Prostate gland (tissue), 2 donors: ENCODE measurements at regions not wholly inside any gene's neighbourhood (a gene's known extent, or its start where the extent isn't known, plus 50 kb on each side); places are given as distances from the start of the nearest gene placed in this dataset.

ENCODE experiments used
- DNase-seq: peaks from one replicate; pipeline ENCODE4 v3.0.0-alpha.2; 2019; ENCODE audit warnings: low spot score
- H3K27ac ChIP-seq, 2 donors: fragments of 200-600 bp; sonication (generic); 2 replicates each; pipeline ENCODE4 v1.5.1; 2017 to 2019
- H3K27me3 ChIP-seq: fragments of 200-600 bp; sonication (generic); replicated peaks from 2 replicates; pipeline ENCODE4 v1.5.1; 2019; ENCODE audit not compliant: insufficient read depth
- H3K36me3 ChIP-seq, 2 donors: fragments of 200-600 bp; sonication (generic); 1 replicate in 1 of 2; 2 replicates in 1 of 2; pipeline versions ENCODE4 v1.5.1 to v1.8.1; 2017 to 2019
- H3K4me1 ChIP-seq: fragments of 200-600 bp; sonication (generic); replicated peaks from 2 replicates; pipeline ENCODE4 v1.5.1; 2019
- H3K4me3 ChIP-seq, 2 donors: fragments of 200-600 bp; sonication (generic); 2 replicates each; pipeline ENCODE4 v1.5.1; 2017 to 2019
- H3K9me3 ChIP-seq: fragments of 200-600 bp; sonication (generic); 2 replicates; pipeline ENCODE4 v1.5.1; 2017
- POLR2A ChIP-seq: fragments of 450-650 bp; IDR thresholded peaks from one replicate; pipeline ENCODE4 v1.6.1; 2016; ENCODE audit warnings: antibody characterized with exemption, mild to moderate bottlenecking
- POLR2AphosphoS5 ChIP-seq: sonication (generic); formaldehyde crosslinking; IDR thresholded peaks from one replicate; pipeline ENCODE4 v1.6.1; 2017; ENCODE audit warnings: antibody characterized with exemption
- WGBS: methylation state at CpG from one replicate; pipeline ENCODE4 v1.1.5; 2018; 5-methylcytosine and 5-hydroxymethylcytosine counted together
- intact Hi-C: fragments of 100-400 bp; cut with DNase I; formaldehyde crosslinking; loops from one replicate; pipeline ENCODE4 v1.14.2; 2022
- TF ChIP-seq, protein P1 (sequence below), 4 experiments: fragments of 200-600 bp in 2 of 4; fragments of 450-650 bp in 2 of 4; sonication (generic) in 2 of 4; IDR thresholded peaks; 1 replicate in 3 of 4; 2 replicates in 1 of 4; pipeline ENCODE4 v1.5.1; 2016 to 2019; ENCODE audit warnings: antibody characterized with exemption in 4 of 4, mild to moderate bottlenecking in 2 of 4, moderate library complexity in 2 of 4

DNA sequence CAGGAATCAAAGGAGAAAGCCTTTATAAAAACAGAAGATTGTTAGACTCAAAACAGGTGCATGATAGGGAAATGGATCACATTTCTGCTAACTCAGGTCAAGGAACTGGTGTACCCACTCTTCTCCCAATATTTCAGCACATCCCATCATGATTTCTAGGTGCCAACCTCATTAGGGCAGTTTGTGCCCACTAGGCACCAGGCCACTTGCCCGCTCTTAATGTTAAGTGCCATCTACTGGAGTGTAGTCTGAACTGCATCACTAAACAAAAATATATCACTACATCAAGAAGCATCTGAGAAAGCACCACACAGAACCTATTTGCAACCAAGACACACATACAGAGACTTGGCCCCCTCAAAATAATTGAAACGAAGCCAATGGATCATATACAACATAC lies 140.4 kb upstream of the GRID2 start:
- TF ChIP-seq POLR2AphosphoS5 (no peak), POLR2A (no peak)
- TF ChIP-seq, protein P1, sequence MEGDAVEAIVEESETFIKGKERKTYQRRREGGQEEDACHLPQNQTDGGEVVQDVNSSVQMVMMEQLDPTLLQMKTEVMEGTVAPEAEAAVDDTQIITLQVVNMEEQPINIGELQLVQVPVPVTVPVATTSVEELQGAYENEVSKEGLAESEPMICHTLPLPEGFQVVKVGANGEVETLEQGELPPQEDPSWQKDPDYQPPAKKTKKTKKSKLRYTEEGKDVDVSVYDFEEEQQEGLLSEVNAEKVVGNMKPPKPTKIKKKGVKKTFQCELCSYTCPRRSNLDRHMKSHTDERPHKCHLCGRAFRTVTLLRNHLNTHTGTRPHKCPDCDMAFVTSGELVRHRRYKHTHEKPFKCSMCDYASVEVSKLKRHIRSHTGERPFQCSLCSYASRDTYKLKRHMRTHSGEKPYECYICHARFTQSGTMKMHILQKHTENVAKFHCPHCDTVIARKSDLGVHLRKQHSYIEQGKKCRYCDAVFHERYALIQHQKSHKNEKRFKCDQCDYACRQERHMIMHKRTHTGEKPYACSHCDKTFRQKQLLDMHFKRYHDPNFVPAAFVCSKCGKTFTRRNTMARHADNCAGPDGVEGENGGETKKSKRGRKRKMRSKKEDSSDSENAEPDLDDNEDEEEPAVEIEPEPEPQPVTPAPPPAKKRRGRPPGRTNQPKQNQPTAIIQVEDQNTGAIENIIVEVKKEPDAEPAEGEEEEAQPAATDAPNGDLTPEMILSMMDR (IDR thresholded peaks at IDR 0.05), result no peak
- 81% methylated on average over 2 of the region's 2 CpGs for WGBS
- H3K4me1 ChIP-seq, result no peaks in the 10 kb centered on the region
- intact Hi-C loops, result no loop called here
- no peak overlapping the region for H3K27ac ChIP-seq
- H3K36me3 ChIP-seq, result no peaks in the 10 kb centered on the region
- H3K9me3 ChIP-seq, result no peaks in the 10 kb centered on the region
- no peaks in the 10 kb centered on the region for H3K27me3 ChIP-seq
- DNase-seq, result no peak
- H3K4me3 ChIP-seq, result no peak overlapping the region

DNA sequence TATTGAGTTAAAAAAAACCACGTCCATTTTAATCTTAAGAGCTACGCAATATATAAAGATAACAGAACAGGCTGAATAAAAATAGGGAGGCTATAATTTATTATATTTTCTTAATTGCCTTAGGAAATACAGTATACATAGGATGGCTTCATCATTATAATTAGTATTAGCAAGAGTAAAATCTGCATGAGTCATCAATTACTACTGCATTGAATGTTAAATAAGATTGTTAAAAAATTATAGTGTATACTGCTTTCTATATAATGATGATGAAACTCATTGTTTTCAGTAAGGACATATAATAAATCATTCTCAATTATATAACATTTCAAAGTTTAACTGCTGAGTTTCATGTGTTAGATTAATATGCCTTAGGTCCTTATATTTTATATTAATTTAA lies 133.4 kb upstream of the GRID2 start:
- Histone ChIP-seq H3K9me3 (no peaks in the 10 kb centered on the region), H3K4me3 (no peak overlapping the region), H3K27ac (no peak overlapping the region), H3K36me3 (no peaks in the 10 kb centered on the region), H3K27me3 (no peaks in the 10 kb centered on the region), H3K4me1 (no peaks in the 10 kb centered on the region)
- DNase-seq, result no peak
- WGBS, result 94% methylated on average over 2 of the region's 2 CpGs
- no peak for TF ChIP-seq POLR2AphosphoS5
- TF ChIP-seq, protein P1 (IDR thresholded peaks at IDR 0.05), result no peak
- no peak for TF ChIP-seq POLR2A
- intact Hi-C loops, result no loop called here

DNA sequence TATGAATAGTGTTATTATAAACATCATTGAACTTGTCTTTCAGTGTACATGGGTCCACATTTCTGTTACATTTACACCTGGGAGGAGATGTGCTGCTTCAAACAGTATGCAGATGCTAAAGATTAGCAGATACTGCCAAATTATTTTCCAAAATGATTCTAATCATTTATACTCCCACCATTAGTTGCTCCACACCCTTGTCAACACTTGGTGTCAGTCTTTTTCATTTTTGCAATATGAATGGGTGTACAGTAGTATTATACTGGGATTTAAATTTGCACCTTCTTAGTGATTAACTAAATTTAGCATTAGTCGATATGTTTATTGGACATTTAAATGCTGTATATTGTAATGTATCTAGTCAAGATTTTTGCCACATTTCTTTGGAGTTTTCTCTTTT lies 131.6 kb upstream of the GRID2 start:
- Histone ChIP-seq H3K36me3 (no peaks in the 10 kb centered on the region), H3K9me3 (no peaks in the 10 kb centered on the region), H3K4me1 (no peaks in the 10 kb centered on the region), H3K27ac (no peak overlapping the region), H3K27me3 (no peaks in the 10 kb centered on the region), H3K4me3 (no peak overlapping the region)
- TF ChIP-seq, protein P1 (IDR thresholded peaks at IDR 0.05), result no peak
- TF ChIP-seq POLR2A (no peak), POLR2AphosphoS5 (no peak)
- intact Hi-C loops, result no loop called here
- 90% methylated on average over 1 of the region's 1 CpG for WGBS
- no peak for DNase-seq

DNA sequence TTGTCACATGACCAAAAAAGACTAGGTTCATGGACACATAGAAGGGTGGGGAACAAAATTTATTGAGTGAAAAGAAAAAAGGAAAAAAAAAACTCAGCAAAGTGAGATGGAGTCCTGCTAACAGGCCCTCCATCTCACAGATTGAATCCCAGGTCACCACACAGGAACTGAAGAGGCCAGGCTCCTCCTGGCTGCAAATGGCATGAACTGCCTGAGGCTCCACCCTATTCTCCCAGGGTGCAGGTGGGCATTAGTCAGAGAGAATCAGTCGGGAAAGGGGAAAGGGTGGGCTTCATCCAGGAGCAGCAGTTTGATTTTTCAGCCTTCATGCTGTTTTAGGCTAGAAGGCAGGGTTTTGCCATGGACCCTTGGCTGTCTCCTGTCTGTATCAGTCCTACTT lies 128.5 kb upstream of the GRID2 start:
- TF ChIP-seq POLR2AphosphoS5, result no peak
- TF ChIP-seq, protein P1 (IDR thresholded peaks at IDR 0.05), result no peak
- no peak for TF ChIP-seq POLR2A
- H3K4me1 ChIP-seq, result no peaks in the 10 kb centered on the region
- H3K9me3 ChIP-seq, result no peaks in the 10 kb centered on the region
- H3K4me3 ChIP-seq, result no peak overlapping the region
- intact Hi-C loops, result no loop called here
- WGBS, result 45% methylated on average over 1 of the region's 1 CpG
- H3K36me3 ChIP-seq, result no peaks in the 10 kb centered on the region
- DNase-seq, result no peak
- no peaks in the 10 kb centered on the region for H3K27me3 ChIP-seq
- H3K27ac ChIP-seq, result no peak overlapping the region

DNA sequence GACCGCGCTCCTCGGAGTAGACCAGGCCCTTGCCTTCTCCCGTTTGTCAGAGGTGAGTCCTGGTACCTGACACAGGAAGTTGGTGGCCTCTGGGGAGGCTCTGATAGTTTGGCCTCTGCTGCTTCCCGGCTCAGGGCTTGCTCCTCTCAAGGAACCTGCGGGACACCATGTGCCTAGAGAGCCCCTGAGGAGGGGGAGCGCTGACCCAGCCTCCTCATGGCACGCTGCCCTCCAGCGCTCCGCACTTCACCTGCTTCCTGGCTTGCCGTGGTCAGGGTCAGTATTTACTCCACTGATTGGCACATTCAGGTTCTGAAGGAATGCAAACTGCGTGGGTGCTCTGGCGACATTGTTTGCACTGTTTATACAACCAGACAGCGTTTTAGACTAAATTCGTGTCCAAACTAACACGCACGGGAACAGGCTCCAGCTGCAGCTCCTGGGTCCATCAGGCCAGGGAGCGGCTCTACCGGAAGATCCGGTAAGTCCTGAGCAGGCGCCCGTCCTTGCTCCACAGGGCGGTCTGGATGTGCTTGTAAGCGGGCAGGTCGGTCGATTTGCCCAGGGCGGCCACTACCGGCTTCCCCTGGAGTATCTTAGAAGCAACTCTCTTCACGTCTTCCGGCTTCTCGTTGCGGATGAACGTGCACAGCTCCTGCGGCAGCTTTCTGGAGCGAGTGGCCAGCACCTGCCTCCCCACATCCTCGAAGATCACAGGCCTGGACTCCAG lies 121.6 kb upstream of the GRID2 start:
- DNase-seq, result no peak
- Histone ChIP-seq H3K4me3 (no peak overlapping the region), H3K27me3 (no peaks in the 10 kb centered on the region), H3K27ac (no peak overlapping the region), H3K36me3 (no peaks in the 10 kb centered on the region), H3K4me1 (no peaks in the 10 kb centered on the region), H3K9me3 (no peaks in the 10 kb centered on the region)
- 95% methylated on average over 36 of the region's 36 CpGs for WGBS
- TF ChIP-seq POLR2AphosphoS5, result no peak
- no peak for TF ChIP-seq POLR2A
- TF ChIP-seq, protein P1 (IDR thresholded peaks at IDR 0.05), result no peak
- intact Hi-C loops, result no loop called here
